Stimulated activated CD4-positive, alpha-beta T cell treated with anti-CD3 and anti-CD28 coated beads, Interleukin-4, amount 100 ng/mL, for 1 hour (primary cell): ENCODE measurements at regions not wholly inside any gene's neighbourhood (a gene's known extent, or its start where the extent isn't known, plus 50 kb on each side); places are given as distances from the start of the nearest gene placed in this dataset.

Experiments used
- DNase-seq: peaks from one replicate; pipeline ENCODE4 v3.0.0-alpha.2; 2020

DNA sequence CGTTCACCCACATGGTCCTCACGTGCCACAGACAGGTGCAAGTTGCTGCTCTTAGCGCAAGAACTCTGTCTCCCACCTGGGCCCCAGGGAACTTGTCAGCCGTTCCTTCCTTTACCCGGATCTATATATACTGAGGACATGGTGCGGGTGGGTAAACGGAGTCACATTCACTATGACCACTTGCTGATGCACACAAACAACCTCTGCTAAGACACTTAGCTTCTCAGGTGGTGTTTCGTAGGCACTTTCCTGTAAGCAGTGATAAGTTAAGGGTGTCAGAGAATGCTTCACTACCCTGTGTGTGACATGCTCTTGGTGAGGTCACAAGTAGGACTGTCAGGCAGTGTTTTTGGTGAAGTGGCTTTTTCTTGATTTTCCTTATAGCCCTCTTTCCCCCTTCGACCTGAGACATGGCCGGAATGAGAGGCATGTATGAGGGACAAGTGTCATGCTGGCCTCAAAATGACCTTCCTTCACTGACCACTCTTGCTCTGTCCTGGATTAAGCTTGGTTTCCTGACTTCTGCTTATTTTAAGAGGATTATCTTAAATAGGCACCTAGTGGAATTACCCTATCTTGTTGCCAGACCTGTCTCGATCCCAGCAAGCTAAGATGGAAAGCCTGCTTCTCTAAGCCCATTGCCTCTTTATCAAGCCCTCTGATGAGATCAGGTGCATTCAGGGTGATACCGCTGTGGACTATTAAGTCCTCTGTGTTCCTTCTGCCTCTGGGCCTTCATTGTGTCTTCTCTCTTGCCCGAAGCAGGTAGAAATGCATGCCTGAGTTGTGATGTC lies 97.1 kb upstream of the CELF4 start:
- no peak for DNase-seq

- DNase-seq, result no peak
Measured at GRCh38 chr18:37662099-37662498, 96.5 kb upstream of the CELF4 start.

GRCh38 chr18:37661478-37661877 lies 95.9 kb upstream of the CELF4 start:
- DNase-seq, result no peak

- DNase-seq, result no peak
Measured at GRCh38 chr18:37661061-37661460, 95.5 kb upstream of the CELF4 start.

DNA sequence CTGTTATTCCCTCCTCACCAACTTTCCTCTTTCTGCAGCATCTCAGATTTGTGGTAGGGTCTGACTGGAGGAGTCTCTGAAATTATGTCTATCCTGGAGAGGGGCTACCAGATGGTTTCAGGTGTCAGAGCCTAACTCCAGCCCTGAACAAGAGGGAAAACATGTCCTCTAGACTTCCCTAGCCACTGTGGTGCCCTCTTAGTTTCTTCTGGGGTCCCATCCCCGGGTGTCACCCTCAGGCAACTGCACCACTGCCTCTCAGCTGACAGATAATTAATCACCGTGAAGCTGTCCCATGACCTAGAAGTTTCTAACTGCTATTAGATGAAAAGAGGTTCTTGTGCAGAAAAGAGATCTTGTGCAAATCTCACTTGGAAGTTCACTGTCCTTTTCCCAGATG lies 95.1 kb upstream of the CELF4 start:
- DNase-seq, result no peak

DNA sequence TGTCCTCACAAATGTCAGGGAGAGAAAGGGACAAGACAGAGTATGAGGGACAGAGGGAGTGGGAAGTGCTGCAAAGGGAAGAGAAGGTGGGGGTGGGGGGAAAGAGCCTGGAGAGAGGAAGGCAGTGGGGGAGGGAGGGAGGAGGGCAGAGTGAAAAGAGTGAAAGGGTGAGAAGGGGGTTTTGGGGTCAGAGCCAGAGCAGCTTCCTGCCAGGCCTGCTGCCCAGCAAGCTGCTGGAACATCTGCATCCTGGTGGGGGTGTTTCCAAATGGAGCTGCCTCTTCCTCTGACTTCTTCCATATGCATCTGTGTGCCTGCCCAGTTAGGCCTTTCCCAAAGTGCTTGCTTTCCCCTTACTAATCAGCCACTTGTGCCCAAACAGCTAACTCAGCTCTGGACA lies 94.3 kb upstream of the CELF4 start:
- DNase-seq, result no peak

DNA sequence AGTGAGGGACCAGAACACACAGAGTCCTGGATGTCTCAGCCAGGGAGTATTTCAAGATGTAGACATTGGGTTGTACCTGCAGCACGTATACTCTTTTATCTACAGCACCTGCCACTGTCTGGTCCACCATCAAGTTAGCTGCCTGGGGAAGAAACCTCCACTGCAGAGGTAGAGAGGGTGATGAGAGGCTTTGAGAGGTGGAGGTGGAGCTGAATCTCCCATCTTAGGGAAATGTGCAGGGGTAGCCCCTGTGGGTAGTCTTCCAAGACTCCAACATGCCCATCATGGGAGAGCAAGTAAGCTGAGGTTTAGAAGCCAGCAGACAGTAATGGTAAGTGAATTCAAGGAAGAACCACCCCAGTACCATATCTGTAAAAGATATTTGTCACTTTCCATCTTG lies 93.3 kb upstream of the CELF4 start:
- no peak for DNase-seq

DNA sequence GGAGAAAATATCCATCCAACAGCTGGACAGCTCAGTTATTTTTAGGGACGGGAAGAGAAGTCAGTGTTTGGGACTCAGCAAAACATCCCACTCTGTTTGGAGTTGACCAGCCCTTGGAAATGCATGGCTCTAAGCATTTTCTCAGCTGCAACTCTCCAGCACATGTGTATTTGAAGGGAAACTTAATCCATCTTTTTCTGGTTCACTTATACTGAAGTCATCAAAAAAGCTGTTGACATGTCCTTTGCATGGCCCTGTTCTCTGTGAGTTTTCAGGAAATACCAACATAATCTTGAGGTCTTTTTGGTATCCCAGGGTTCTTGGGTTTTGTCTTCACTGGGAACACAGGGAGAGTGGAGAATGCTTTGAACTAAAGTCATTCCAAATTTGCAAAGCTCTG lies 91.9 kb upstream of the CELF4 start:
- DNase-seq, result no peak

GRCh38 chr18:37654731-37655369 lies 89.3 kb upstream of the CELF4 start:
- no peak for DNase-seq

DNA sequence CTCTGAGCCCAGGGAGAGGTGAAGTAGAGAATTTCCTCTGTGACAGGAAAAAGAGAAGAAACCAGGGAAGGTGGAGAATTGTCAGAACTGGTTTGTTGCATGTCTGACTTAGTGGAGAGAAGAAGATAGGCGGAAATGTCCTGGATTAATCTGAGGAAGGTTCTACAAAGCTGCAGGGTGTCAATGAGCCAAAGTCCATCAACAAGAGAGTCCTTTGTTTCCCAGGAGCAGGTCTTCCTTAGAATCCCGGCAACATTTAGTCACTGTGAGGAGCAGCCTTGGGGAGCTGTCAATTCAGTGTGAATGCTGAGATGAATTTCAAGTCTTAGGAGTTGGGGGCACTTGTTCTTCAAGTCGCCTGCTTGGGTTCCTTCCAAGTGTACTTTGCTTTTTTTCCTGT lies 88.4 kb upstream of the CELF4 start:
- no peak for DNase-seq

DNA sequence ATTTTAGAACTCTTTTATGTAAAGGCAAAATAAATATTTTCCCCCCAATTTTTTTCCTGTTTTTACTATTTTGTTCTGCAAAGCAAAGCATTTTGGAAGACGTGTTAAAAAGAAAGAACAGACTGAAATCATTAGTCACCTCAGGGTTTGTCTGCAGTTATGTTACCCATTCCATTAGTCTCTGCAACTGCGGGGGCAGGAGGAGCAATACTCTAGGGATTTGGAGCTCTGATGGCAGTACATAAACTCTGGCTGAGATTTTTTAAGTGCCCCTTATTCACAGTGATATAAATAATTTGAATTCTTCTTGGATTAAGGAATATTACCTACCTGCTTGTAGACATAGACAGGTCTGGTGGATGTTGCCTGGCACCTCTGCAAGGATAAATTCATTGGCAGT lies 88.0 kb upstream of the CELF4 start:
- no peak for DNase-seq

DNA sequence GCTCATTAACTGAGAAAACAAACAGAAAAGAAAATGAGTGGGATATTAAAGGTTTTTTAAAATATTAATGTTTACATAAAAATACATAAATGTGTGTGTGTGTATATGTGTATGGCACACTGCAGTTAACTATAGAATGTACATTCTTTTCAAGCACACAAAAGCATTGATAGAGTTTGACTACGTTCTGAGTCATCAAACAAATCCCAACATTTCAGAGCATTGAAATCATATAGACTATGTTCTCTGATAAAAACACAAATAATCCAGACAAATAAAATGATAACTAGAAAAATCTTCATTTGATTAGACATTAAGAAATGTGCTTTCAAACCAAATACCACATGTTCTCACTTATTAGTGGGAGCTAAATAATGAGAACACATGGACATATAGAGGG lies 84.3 kb upstream of the CELF4 start:
- DNase-seq, result no peak

DNA sequence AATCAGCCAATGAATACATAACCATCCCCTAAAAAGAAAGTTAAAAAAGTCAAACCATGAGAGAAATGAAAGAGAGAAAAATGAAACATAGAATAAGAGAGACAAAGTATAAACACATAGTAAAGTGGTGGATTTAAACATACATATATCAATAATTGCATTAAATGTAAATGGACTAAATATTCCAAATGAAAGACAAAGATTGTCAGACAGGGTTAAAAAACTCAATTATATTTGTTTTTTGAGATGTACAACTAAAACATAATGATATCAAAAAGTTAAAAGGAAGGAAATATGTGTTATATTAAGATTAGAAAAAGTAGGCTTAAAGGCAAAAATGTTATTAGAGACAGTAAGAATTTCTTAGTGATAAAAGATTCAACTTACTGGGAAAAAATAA lies 83.8 kb upstream of the CELF4 start:
- DNase-seq, result no peak

GRCh38 chr18:37641573-37641972 lies 76.0 kb upstream of the CELF4 start:
- DNase-seq, result no peak

GRCh38 chr18:37640504-37640903 lies 74.9 kb upstream of the CELF4 start:
- DNase-seq, result no peak

GRCh38 chr18:37639846-37640245 lies 74.2 kb upstream of the CELF4 start:
- DNase-seq, result no peak

DNA sequence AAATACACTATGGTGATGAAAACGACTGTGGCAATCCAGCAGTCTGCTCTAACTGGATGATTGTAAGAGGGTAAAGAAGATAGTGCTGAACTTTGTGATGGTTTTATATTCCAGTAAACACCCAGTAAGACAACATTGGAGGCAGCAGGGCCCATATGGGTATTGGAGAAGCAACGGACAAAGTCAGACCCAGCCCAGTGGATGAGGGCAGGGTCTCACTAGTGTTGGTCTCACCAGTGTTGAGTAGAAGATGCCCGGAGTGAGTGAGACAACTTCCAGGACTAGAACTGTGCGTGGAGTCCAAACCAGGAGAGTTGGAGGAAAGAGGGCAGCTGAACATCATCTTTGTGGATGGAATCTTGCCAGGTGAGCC lies 71.9 kb upstream of the CELF4 start:
- DNase-seq, result no peak

GRCh38 chr18:37636831-37637477 lies 71.4 kb upstream of the CELF4 start:
- DNase-seq, result no peak

DNA sequence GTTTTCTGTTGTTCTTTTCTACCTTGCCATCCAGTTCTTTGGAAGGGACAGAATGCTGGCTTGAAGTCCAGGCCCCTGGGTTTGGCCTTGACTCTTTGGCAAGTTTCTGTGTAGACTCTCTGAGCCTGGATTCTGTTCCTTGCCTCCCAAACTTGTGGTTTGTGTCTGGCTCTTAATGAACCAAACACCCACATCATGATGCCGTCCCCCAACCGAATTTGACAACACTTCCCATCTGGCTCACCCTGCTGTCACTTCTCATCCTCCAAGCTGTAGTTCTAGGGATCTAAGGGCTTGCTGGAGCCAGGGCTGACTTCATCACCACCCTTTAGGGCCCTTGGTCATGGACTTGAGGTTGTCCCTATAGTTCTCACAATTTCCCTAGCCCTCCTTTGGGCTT lies 68.9 kb upstream of the CELF4 start:
- no peak for DNase-seq

DNA sequence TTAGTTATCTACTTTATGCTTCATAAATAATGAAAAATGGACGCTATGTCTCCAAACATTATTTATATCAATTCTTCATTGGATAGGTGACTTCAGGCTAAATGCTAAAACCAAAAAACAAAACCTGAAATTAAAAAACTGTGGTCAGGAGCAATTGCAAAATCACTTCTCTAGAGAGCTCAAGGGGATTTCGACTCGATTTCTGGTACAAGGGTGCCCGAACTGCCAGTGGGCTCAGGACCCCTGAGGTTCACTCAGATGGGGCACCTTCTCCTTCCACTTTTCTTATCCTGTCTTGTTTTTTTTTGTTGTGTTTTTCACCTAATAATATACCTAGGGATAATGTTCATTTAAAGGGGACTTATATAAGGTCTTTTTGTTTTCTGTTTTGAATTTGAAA lies 65.8 kb upstream of the CELF4 start:
- no peak for DNase-seq

DNA sequence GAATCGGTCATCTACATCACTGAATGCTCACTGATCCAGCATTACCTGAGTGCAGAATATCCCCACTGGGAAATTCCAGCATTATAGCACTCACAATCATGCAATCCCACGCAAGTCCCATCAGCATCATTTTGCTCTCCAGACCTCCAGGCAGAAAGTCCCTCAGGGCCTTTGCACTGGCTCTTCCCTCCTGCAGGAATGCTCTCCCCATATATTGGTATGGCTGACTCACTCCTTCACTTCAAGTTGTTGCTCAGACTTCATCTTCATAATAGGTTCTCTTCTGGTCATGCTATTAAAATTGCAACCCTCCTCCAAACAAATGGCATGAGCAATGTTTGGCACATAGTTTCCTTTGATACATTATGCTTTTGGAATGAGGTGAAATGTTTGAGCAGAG lies 64.7 kb upstream of the CELF4 start:
- no peak for DNase-seq

DNA sequence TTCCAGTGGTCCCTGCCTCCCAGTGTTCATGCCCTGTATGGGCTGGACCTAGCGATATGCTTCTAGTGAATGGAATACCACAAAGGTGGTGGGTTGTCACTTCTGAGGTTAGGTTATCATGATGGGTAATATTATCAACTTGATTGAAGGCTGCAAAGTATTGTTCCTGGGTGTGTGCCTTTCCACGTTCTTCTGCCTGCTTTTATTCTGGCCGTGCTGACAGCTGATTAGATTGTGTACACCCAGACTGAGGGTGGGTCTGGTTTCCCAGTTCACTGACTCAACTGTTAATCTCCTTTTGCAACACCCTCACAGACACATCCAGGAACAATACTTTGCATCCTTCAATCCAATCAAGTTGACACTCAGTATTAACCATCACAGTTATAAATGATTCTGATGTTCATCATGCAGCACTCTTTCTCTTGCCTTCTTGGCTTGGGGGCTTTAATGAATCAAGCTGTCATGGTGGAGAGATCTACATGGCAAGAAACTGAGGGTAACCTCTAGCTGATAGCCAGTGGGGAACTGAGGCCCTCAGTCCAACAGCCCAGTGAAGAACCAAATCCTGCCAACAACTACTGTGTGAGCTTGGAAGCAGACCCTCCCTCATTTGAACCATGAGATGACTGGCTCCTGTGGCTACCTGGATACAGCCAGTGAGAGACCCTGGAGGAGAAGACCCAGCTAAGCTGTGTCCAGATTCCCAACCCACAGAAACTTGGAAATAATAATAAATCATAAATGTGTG lies 63.0 kb upstream of the CELF4 start:
- DNase-seq, result no peak

- no peak for DNase-seq
Measured at GRCh38 chr18:37624318-37624717, 58.7 kb upstream of the CELF4 start.

- DNase-seq, result no peak
Measured at GRCh38 chr18:37619964-37620363, 54.4 kb upstream of the CELF4 start.
